ENCODE measurements at regions not wholly inside any gene's neighbourhood (a gene's known extent, or its start where the extent isn't known, plus 50 kb on each side); places are given as distances from the start of the nearest gene placed in this dataset.

DNA sequence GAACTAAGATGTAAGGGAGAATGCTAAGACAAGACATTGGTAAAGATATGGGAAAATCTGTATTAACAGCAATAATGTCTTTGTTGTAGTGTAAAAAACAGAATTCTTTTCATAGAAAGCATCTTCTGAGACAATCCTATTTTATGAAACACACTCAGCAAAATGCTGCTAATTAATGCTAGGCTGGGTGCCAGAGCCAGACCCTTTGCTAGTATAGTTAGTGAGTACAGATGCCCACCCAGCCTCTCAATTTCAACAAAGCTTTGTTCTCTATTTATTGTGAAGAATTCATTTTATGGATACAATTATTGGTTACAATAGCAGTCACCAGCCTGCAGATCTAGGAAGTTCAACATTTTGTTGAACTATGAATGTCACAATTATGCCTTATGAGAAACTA is 131.0 kb downstream of the SEM1 start:
- no peaks in the 10 kb centered on the region for H3K36me3 ChIP-seq

GRCh38 chr7:96563409-96563808 is 146.2 kb downstream of the SEM1 start:
- intact Hi-C loops (cut with DNase I) = no loop called here
- H3K4me1 ChIP-seq = no peaks in the 10 kb centered on the region
- no peaks in the 10 kb centered on the region for H3K27me3 ChIP-seq
- TF ChIP-seq POLR2AphosphoS5 (IDR thresholded peaks at IDR 0.05) (no peak), POLR2A (IDR thresholded peaks at IDR 0.05; ENCODE audit: low read depth) (no peak), EP300 (IDR thresholded peaks at IDR 0.05) (no peak)
- TF ChIP-seq, protein P1, sequence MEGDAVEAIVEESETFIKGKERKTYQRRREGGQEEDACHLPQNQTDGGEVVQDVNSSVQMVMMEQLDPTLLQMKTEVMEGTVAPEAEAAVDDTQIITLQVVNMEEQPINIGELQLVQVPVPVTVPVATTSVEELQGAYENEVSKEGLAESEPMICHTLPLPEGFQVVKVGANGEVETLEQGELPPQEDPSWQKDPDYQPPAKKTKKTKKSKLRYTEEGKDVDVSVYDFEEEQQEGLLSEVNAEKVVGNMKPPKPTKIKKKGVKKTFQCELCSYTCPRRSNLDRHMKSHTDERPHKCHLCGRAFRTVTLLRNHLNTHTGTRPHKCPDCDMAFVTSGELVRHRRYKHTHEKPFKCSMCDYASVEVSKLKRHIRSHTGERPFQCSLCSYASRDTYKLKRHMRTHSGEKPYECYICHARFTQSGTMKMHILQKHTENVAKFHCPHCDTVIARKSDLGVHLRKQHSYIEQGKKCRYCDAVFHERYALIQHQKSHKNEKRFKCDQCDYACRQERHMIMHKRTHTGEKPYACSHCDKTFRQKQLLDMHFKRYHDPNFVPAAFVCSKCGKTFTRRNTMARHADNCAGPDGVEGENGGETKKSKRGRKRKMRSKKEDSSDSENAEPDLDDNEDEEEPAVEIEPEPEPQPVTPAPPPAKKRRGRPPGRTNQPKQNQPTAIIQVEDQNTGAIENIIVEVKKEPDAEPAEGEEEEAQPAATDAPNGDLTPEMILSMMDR (IDR thresholded peaks at IDR 0.05) = no peak
- H3K27ac ChIP-seq (replicated peaks in 1 of 4) = no peak overlapping the region
- no peak for DNase-seq (ENCODE audit: extremely low spot score)
- 88% methylated on average over 3 of the region's 3 CpGs for WGBS
- peaks cover 0 to 3% (median 0%) of the 10 kb centered on the region in 4 donors for H3K9me3 ChIP-seq
- no peaks in the 10 kb centered on the region for H3K36me3 ChIP-seq
- H3K4me3 ChIP-seq = no peak overlapping the region

More for the DNA sequence above, 131.0 kb downstream of the SEM1 start:
- peaks cover 0 to 1% (median 0%) of the 10 kb centered on the region in 4 donors for H3K9me3 ChIP-seq
- intact Hi-C loops (cut with DNase I) = no loop called here
- TF ChIP-seq, protein P1 (IDR thresholded peaks at IDR 0.05) = no peak
- no peak overlapping the region for H3K4me3 ChIP-seq
- DNase-seq (ENCODE audit: extremely low spot score) = no peak
- H3K27ac ChIP-seq (replicated peaks in 1 of 4) = no peak overlapping the region
- H3K4me1 ChIP-seq = no peaks in the 10 kb centered on the region
- H3K27me3 ChIP-seq = no peaks in the 10 kb centered on the region

DNA sequence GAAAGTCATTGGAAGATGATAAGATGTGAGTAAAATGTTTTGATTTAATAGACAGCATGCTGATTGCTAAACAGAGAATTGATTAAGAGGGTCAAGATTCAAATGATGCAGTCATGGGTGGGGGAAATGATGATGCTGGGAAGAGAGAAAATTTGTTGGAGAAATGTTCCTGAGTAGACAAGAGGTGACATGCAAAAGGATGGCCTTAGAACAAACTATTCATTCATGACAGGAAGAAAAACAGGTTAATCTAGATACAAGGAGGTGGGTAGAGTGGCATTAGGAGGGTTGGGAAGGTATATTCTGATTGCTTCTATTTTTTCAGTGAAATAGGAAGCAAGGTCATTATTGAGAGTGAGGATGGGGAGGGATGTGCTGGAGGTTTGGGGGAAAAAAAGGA is 146.7 kb downstream of the SEM1 start:
- Histone ChIP-seq H3K36me3 (no peaks in the 10 kb centered on the region), H3K27me3 (no peaks in the 10 kb centered on the region), H3K4me3 (no peak overlapping the region), H3K4me1 (no peaks in the 10 kb centered on the region), H3K9me3 (peaks cover 0 to 3% (median 0%) of the 10 kb centered on the region in 4 donors), H3K27ac (replicated peaks in 1 of 4) (no peak overlapping the region)
- intact Hi-C loops (cut with DNase I) = no loop called here
- TF ChIP-seq EP300 (IDR thresholded peaks at IDR 0.05) (no peak), POLR2AphosphoS5 (IDR thresholded peaks at IDR 0.05) (no peak), POLR2A (IDR thresholded peaks at IDR 0.05; ENCODE audit: low read depth) (no peak)
- TF ChIP-seq, protein P1 (IDR thresholded peaks at IDR 0.05) = no peak
- DNase-seq (ENCODE audit: extremely low spot score) = no peak

DNA sequence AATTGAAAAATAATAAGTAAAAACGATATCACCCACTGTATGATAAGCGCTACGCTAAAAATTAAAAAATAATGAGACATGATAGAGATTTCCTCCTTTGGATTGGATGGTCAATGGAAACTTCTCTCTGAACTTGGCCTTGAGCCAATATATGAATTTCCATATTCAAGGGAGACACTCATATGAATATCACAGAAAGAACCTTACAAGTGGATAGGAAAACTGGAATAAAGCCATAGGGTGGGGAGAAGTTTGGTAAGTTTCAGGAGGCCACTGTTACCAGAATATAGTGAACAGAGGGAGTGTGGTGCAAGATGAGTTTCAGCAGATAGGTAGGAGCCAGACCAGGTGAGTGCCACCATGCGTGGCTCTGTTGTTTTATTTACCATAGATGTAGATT is 147.2 kb downstream of the SEM1 start:
- DNase-seq (ENCODE audit: extremely low spot score) = no peak
- 78% methylated on average over 4 of the region's 4 CpGs for WGBS
- no peak overlapping the region for H3K27ac ChIP-seq (replicated peaks in 1 of 4)
- TF ChIP-seq, protein P1 (IDR thresholded peaks at IDR 0.05) = no peak
- TF ChIP-seq EP300 (IDR thresholded peaks at IDR 0.05) = no peak
- TF ChIP-seq POLR2AphosphoS5 (IDR thresholded peaks at IDR 0.05) = no peak
- TF ChIP-seq POLR2A (IDR thresholded peaks at IDR 0.05; ENCODE audit: low read depth) = no peak
- H3K36me3 ChIP-seq = no peaks in the 10 kb centered on the region
- H3K4me1 ChIP-seq = no peaks in the 10 kb centered on the region
- intact Hi-C loops (cut with DNase I) = no loop called here
- H3K4me3 ChIP-seq = no peak overlapping the region
- peaks cover 0 to 3% (median 0%) of the 10 kb centered on the region in 4 donors for H3K9me3 ChIP-seq
- H3K27me3 ChIP-seq = no peaks in the 10 kb centered on the region

- Histone ChIP-seq H3K4me3 (no peak overlapping the region), H3K9me3 (peaks cover 0 to 3% (median 0%) of the 10 kb centered on the region in 4 donors), H3K36me3 (no peaks in the 10 kb centered on the region), H3K4me1 (no peaks in the 10 kb centered on the region), H3K27me3 (no peaks in the 10 kb centered on the region), H3K27ac (replicated peaks in 1 of 4) (no peak overlapping the region)
- intact Hi-C loops (cut with DNase I) = no loop called here
- no peak for DNase-seq (ENCODE audit: extremely low spot score)
- TF ChIP-seq POLR2AphosphoS5 (IDR thresholded peaks at IDR 0.05) (no peak), EP300 (IDR thresholded peaks at IDR 0.05) (no peak)
- TF ChIP-seq, protein P1 (IDR thresholded peaks at IDR 0.05) = no peak
- 78% methylated on average over 1 of the region's 1 CpG for WGBS
Observed at GRCh38 chr7:96561892-96562291, 147.8 kb downstream of the SEM1 start.
